Hepatocyte (in vitro differentiated cells): ENCODE measurements at regions not wholly inside any gene's neighbourhood (a gene's known extent, or its start where the extent isn't known, plus 50 kb on each side); places are given as distances from the start of the nearest gene placed in this dataset.

ENCODE experiments used
- CTCF ChIP-seq: fragments of 200-600 bp; sonication (generic); IDR thresholded peaks from 2 replicates; pipeline ENCODE4 v1.5.1; 2016; ENCODE audit warnings: antibody characterized with exemption, mild to moderate bottlenecking; ENCODE audit not compliant: poor library complexity
- EZH2 ChIP-seq: fragments of 200-600 bp; sonication (generic); IDR thresholded peaks from 2 replicates; pipeline ENCODE4 v1.6.1; 2016; ENCODE audit warnings: antibody characterized with exemption, mild to moderate bottlenecking, borderline replicate concordance
- EZH2phosphoT487 ChIP-seq: fragments of 200-600 bp; sonication (generic); IDR thresholded peaks from one replicate; pipeline ENCODE4 v1.6.1; 2018; ENCODE audit warnings: antibody characterized with exemption, mild to moderate bottlenecking, low read depth, moderate library complexity; ENCODE audit not compliant: unreplicated experiment, severe bottlenecking

- TF ChIP-seq EZH2 (no peak), CTCF (no peak), EZH2phosphoT487 (no peak)
Observed at GRCh38 chr1:214844319-214844718, 238.2 kb upstream of the KCNK2 start.
